HFF-Myc (cell line): ENCODE measurements at regions not wholly inside any gene's neighbourhood (a gene's known extent, or its start where the extent isn't known, plus 50 kb on each side); places are given as distances from the start of the nearest gene placed in this dataset.

ENCODE experiments used
- DNase-seq: peaks from one replicate; pipeline ENCODE4 v3.0.0-alpha.2; 2011; ENCODE audit warnings: low read depth; ENCODE audit errors: extremely low read depth
- H3K4me3 ChIP-seq: replicated peaks from 2 replicates; pipeline ENCODE4 v1.5.1; 2011; ENCODE audit warnings: low read depth, mild to moderate bottlenecking, control low read depth, low read length
- CTCF ChIP-seq: IDR thresholded peaks from 2 replicates; pipeline ENCODE4 v1.5.1; 2012; ENCODE audit warnings: mild to moderate bottlenecking, low read depth, low read length, control low read depth; ENCODE audit errors: missing control alignments

- DNase-seq, result no peak
- TF ChIP-seq CTCF, result no peak
- no peak overlapping the region for H3K4me3 ChIP-seq
These were observed 1632.9 kb upstream of the PABPC4L start for GRCh38 chr4:135834471-135834870.

GRCh38 chr4:135833529-135833928 is 1631.9 kb upstream of the PABPC4L start:
- no peak for DNase-seq
- TF ChIP-seq CTCF, result no peak

GRCh38 chr4:135824759-135825296 is 1623.2 kb upstream of the PABPC4L start:
- DNase-seq, result no peak
- H3K4me3 ChIP-seq, result no peak overlapping the region
- TF ChIP-seq CTCF, result no peak

More at GRCh38 chr4:135833529-135833928, 1631.9 kb upstream of the PABPC4L start:
- no peak overlapping the region for H3K4me3 ChIP-seq

GRCh38 chr4:135804785-135805184 is 1603.2 kb upstream of the PABPC4L start:
- H3K4me3 ChIP-seq, result no peak overlapping the region
- no peak for TF ChIP-seq CTCF
- DNase-seq, result no peak

- no peak for DNase-seq
- TF ChIP-seq CTCF, result no peak
- no peak overlapping the region for H3K4me3 ChIP-seq
These were observed 1575.8 kb upstream of the PABPC4L start for GRCh38 chr4:135777361-135777760.

- TF ChIP-seq CTCF, result no peak
These were observed 1574.3 kb upstream of the PABPC4L start for GRCh38 chr4:135775909-135776308.

GRCh38 chr4:135770505-135770904 is 1568.9 kb upstream of the PABPC4L start:
- TF ChIP-seq CTCF, result no peak
- H3K4me3 ChIP-seq, result no peak overlapping the region
- no peak for DNase-seq

More at GRCh38 chr4:135775909-135776308, 1574.3 kb upstream of the PABPC4L start:
- no peak overlapping the region for H3K4me3 ChIP-seq
- no peak for DNase-seq
